Prostate gland (tissue), 2 donors: ENCODE measurements at regions not wholly inside any gene's neighbourhood (a gene's known extent, or its start where the extent isn't known, plus 50 kb on each side); places are given as distances from the start of the nearest gene placed in this dataset.
"Not testable (repeated sequence)": the region's sequence is repeated elsewhere in the genome, so short reads cannot be mapped to it uniquely, and the experiment has no call there.

ENCODE experiments used
- DNase-seq: peaks from one replicate; pipeline ENCODE4 v3.0.0-alpha.2; 2019; ENCODE audit warnings: low spot score
- H3K27ac ChIP-seq, 2 donors: fragments of 200-600 bp; sonication (generic); 2 replicates each; pipeline ENCODE4 v1.5.1; 2017 to 2019
- H3K27me3 ChIP-seq: fragments of 200-600 bp; sonication (generic); replicated peaks from 2 replicates; pipeline ENCODE4 v1.5.1; 2019; ENCODE audit not compliant: insufficient read depth
- H3K36me3 ChIP-seq, 2 donors: fragments of 200-600 bp; sonication (generic); 1 replicate in 1 of 2; 2 replicates in 1 of 2; pipeline versions ENCODE4 v1.5.1 to v1.8.1; 2017 to 2019
- H3K4me1 ChIP-seq: fragments of 200-600 bp; sonication (generic); replicated peaks from 2 replicates; pipeline ENCODE4 v1.5.1; 2019
- H3K4me3 ChIP-seq, 2 donors: fragments of 200-600 bp; sonication (generic); 2 replicates each; pipeline ENCODE4 v1.5.1; 2017 to 2019
- H3K9me3 ChIP-seq: fragments of 200-600 bp; sonication (generic); 2 replicates; pipeline ENCODE4 v1.5.1; 2017
- POLR2A ChIP-seq: fragments of 450-650 bp; IDR thresholded peaks from one replicate; pipeline ENCODE4 v1.6.1; 2016; ENCODE audit warnings: antibody characterized with exemption, mild to moderate bottlenecking
- POLR2AphosphoS5 ChIP-seq: sonication (generic); formaldehyde crosslinking; IDR thresholded peaks from one replicate; pipeline ENCODE4 v1.6.1; 2017; ENCODE audit warnings: antibody characterized with exemption
- WGBS: methylation state at CpG from one replicate; pipeline ENCODE4 v1.1.5; 2018; 5-methylcytosine and 5-hydroxymethylcytosine counted together
- intact Hi-C: fragments of 100-400 bp; cut with DNase I; formaldehyde crosslinking; loops from one replicate; pipeline ENCODE4 v1.14.2; 2022
- TF ChIP-seq, protein P1 (sequence below), 4 experiments: fragments of 200-600 bp in 2 of 4; fragments of 450-650 bp in 2 of 4; sonication (generic) in 2 of 4; IDR thresholded peaks; 1 replicate in 3 of 4; 2 replicates in 1 of 4; pipeline ENCODE4 v1.5.1; 2016 to 2019; ENCODE audit warnings: antibody characterized with exemption in 4 of 4, mild to moderate bottlenecking in 2 of 4, moderate library complexity in 2 of 4

DNA sequence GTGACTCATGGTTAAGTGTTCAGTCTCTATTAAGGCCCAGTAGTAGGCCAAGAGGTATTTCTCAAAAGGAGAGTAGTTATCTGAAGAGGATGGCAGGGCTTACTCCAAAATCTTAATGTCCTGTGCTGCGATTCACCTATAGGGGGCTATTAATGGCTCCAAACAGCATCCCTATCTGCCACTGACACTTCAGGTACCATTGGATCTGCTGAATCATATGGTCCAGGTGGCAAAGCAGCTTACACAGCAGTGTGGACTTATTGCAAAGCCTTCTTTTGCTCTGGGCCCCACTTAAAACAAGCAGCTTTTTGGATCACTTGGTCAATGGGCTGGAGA lies 60.8 kb upstream of the ATP2B1 start:
- TF ChIP-seq, protein P1, sequence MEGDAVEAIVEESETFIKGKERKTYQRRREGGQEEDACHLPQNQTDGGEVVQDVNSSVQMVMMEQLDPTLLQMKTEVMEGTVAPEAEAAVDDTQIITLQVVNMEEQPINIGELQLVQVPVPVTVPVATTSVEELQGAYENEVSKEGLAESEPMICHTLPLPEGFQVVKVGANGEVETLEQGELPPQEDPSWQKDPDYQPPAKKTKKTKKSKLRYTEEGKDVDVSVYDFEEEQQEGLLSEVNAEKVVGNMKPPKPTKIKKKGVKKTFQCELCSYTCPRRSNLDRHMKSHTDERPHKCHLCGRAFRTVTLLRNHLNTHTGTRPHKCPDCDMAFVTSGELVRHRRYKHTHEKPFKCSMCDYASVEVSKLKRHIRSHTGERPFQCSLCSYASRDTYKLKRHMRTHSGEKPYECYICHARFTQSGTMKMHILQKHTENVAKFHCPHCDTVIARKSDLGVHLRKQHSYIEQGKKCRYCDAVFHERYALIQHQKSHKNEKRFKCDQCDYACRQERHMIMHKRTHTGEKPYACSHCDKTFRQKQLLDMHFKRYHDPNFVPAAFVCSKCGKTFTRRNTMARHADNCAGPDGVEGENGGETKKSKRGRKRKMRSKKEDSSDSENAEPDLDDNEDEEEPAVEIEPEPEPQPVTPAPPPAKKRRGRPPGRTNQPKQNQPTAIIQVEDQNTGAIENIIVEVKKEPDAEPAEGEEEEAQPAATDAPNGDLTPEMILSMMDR (IDR thresholded peaks at IDR 0.05): no peak
- TF ChIP-seq POLR2A: no peak
- no peak for TF ChIP-seq POLR2AphosphoS5
- H3K9me3 ChIP-seq: no peaks in the 10 kb centered on the region
- no peaks in the 10 kb centered on the region for H3K27me3 ChIP-seq
- no peaks in the 10 kb centered on the region for H3K4me1 ChIP-seq
- no peak overlapping the region for H3K27ac ChIP-seq
- no peak overlapping the region for H3K4me3 ChIP-seq
- intact Hi-C loops: no loop called here
- WGBS: 94% methylated on average over 1 of the region's 1 CpG
- no peak for DNase-seq
- no peaks in the 10 kb centered on the region for H3K36me3 ChIP-seq

- H3K4me1 ChIP-seq: no peaks in the 10 kb centered on the region
- no peaks in the 10 kb centered on the region for H3K9me3 ChIP-seq
- intact Hi-C loops: no loop called here
- no peaks in the 10 kb centered on the region for H3K27me3 ChIP-seq
- no peak overlapping the region for H3K27ac ChIP-seq
- WGBS: 68% methylated on average over 3 of the region's 3 CpGs
- no peak for DNase-seq
- TF ChIP-seq POLR2AphosphoS5 (no peak), POLR2A (no peak)
- TF ChIP-seq, protein P1 (IDR thresholded peaks at IDR 0.05): no peak
- no peak overlapping the region for H3K4me3 ChIP-seq
- no peaks in the 10 kb centered on the region for H3K36me3 ChIP-seq
Observed at GRCh38 chr12:89768586-89769482, 60.2 kb upstream of the ATP2B1 start.

- no peak overlapping the region for H3K4me3 ChIP-seq
- H3K4me1 ChIP-seq: no peaks in the 10 kb centered on the region
- no peak overlapping the region for H3K27ac ChIP-seq
- DNase-seq: no peak
- H3K36me3 ChIP-seq: no peaks in the 10 kb centered on the region
- H3K27me3 ChIP-seq: no peaks in the 10 kb centered on the region
- no peak for TF ChIP-seq POLR2AphosphoS5
- TF ChIP-seq POLR2A: no peak
- TF ChIP-seq, protein P1 (IDR thresholded peaks at IDR 0.05): no peak
- whole genome bisulfite sequencing: 88% methylated on average over 3 of the region's 3 CpGs
- intact Hi-C loops: no loop called here
- H3K9me3 ChIP-seq: no peaks in the 10 kb centered on the region
Observed at GRCh38 chr12:89765959-89766824, 57.6 kb upstream of the ATP2B1 start.

DNA sequence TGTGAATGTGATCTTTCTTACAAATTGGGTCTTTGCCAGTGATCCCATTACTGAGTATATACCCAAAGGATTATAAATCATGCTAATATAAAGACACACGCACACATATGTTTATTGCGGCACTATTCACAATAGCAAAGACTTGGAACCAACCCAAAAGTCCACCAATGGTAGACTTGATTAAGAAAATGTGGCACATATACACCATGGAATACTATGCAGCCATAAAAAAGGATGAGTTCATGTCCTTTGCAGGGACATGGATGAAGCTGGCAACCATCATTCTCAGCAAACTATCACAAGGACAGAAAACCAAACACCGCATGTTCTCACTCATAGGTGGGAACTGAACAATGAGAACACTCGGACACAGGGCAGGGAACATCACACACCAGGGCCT lies 55.5 kb upstream of the ATP2B1 start:
- H3K9me3 ChIP-seq, H3K4me1 ChIP-seq, H3K27me3 ChIP-seq, H3K4me3 ChIP-seq, H3K36me3 ChIP-seq, H3K27ac ChIP-seq, DNase-seq, intact Hi-C loops: not testable (repeated sequence)
- over 99% methylated on average over 4 of the region's 4 CpGs for WGBS

- TF ChIP-seq POLR2A (no peak), POLR2AphosphoS5 (no peak)
- intact Hi-C loops: no loop called here
Observed at GRCh38 chr12:89762498-89763170, 54.0 kb upstream of the ATP2B1 start.

More at GRCh38 chr12:89762498-89763170, 54.0 kb upstream of the ATP2B1 start:
- H3K4me3 ChIP-seq: no peak overlapping the region
- H3K36me3 ChIP-seq: no peaks in the 10 kb centered on the region
- H3K27me3 ChIP-seq: no peaks in the 10 kb centered on the region
- no peaks in the 10 kb centered on the region for H3K9me3 ChIP-seq
- H3K27ac ChIP-seq: no peak overlapping the region
- DNase-seq: no peak
- 52% methylated on average over 4 of the region's 4 CpGs for WGBS
- H3K4me1 ChIP-seq: no peaks in the 10 kb centered on the region
